Naive thymus-derived CD4-positive, alpha-beta T cell (primary cell): ENCODE measurements at regions not wholly inside any gene's neighbourhood (a gene's known extent, or its start where the extent isn't known, plus 50 kb on each side); places are given as distances from the start of the nearest gene placed in this dataset.
A peak's percentile ranks its signal among the peaks of the same experiment; 100 is the strongest.
"Not testable (repeated sequence)": the region's sequence is repeated elsewhere in the genome, so short reads cannot be mapped to it uniquely, and the experiment has no call there.

Experiments used
- ATAC-seq: fragments of 150-1000 bp; cut with Tn5 transposase; 2 replicates; pipeline ENCODE4 v1.10.0; 2021; ENCODE audit warnings: mild to moderate bottlenecking, moderate library complexity
- CTCF ChIA-PET: fragments of 350-600 bp; sonication (Branson Sonifier 250); formaldehyde crosslinking; loops from one replicate; lab custom pipeline; 2021; ENCODE audit warnings: antibody characterized with exemption; lab: Charles Lee
- POLR2A ChIA-PET: fragments of 350-600 bp; sonication (Branson Sonifier 250); formaldehyde crosslinking; loops from one replicate; lab custom pipeline; 2021; ENCODE audit warnings: antibody characterized with exemption, inconsistent platforms; lab: Charles Lee
- DNase-seq, 9 donors: peaks; one replicate each; pipeline versions ENCODE4 v3.0.0 to v3.0.0-alpha.2; 2020 to 2022; ENCODE audit warnings: mixed read lengths in 1 of 9
- H3K27ac ChIP-seq: one replicate; pipeline ENCODE4 v1.7.0; 2013; ENCODE audit warnings: mild to moderate bottlenecking, low read depth, low read length, moderate library complexity
- H3K27me3 ChIP-seq, 2 donors: one replicate each; pipeline ENCODE4 v1.7.0; 2013; ENCODE audit warnings: low read length in 2 of 2, mild to moderate bottlenecking in 2 of 2, moderate library complexity in 2 of 2; ENCODE audit not compliant: control insufficient read depth in 2 of 2, insufficient read depth in 2 of 2
- H3K36me3 ChIP-seq, 3 experiments: 1 replicate in 2 of 3; 2 replicates in 1 of 3; pipeline ENCODE4 v1.7.0; 2013; ENCODE audit warnings: low read length in 3 of 3, mild to moderate bottlenecking in 3 of 3, moderate library complexity in 1 of 3; ENCODE audit not compliant: insufficient read depth in 3 of 3, control insufficient read depth in 2 of 3
- H3K4me1 ChIP-seq, 2 donors: one replicate each; pipeline ENCODE4 v1.7.0; 2013; ENCODE audit warnings: low read length in 2 of 2, mild to moderate bottlenecking in 2 of 2, moderate library complexity in 1 of 2; ENCODE audit not compliant: control insufficient read depth in 2 of 2, insufficient read depth in 2 of 2
- H3K4me3 ChIP-seq: 2 replicates; pipeline ENCODE4 v1.7.0; 2013; ENCODE audit warnings: mild to moderate bottlenecking, low read length
- H3K9me3 ChIP-seq, 3 experiments: 1 replicate in 2 of 3; 2 replicates in 1 of 3; pipeline ENCODE4 v1.7.0; 2013; ENCODE audit warnings: low read length in 3 of 3; ENCODE audit not compliant: control insufficient read depth in 2 of 3
- H3K27ac Mint-ChIP-seq, 9 donors: one replicate each; pipeline ENCODE4 v1.8.0; 2020 to 2022; ENCODE audit warnings: mixed read lengths in 9 of 9, mild to moderate bottlenecking in 8 of 9, moderate library complexity in 5 of 9, inconsistent platforms in 2 of 9
- H3K27me3 Mint-ChIP-seq, 5 donors: one replicate each; pipeline ENCODE4 v1.8.0; 2021 to 2022; ENCODE audit warnings: mixed read lengths in 5 of 5, mild to moderate bottlenecking in 1 of 5
- H3K36me3 Mint-ChIP-seq, 5 donors: one replicate each; pipeline ENCODE4 v1.8.0; 2020 to 2022; ENCODE audit warnings: mixed read lengths in 5 of 5, mild to moderate bottlenecking in 3 of 5, inconsistent platforms in 1 of 5
- H3K4me1 Mint-ChIP-seq, 7 donors: one replicate each; pipeline ENCODE4 v1.8.0; 2020 to 2022; ENCODE audit warnings: mixed read lengths in 7 of 7, mild to moderate bottlenecking in 3 of 7, inconsistent platforms in 1 of 7
- H3K4me3 Mint-ChIP-seq, 10 donors: one replicate each; pipeline ENCODE4 v1.8.0; 2020 to 2022; ENCODE audit warnings: mild to moderate bottlenecking in 10 of 10, mixed read lengths in 10 of 10, moderate library complexity in 6 of 10, inconsistent platforms in 2 of 10
- H3K9me3 Mint-ChIP-seq, 11 donors: one replicate each; pipeline ENCODE4 v1.8.0; 2020 to 2022; ENCODE audit warnings: mixed read lengths in 11 of 11, mild to moderate bottlenecking in 4 of 11, inconsistent platforms in 1 of 11, moderate library complexity in 1 of 11
- intact Hi-C, 2 donors: fragments of 100-400 bp; cut with micrococcal nuclease; formaldehyde crosslinking; loops; one replicate each; pipeline ENCODE4 v1.15.1; 2023

GRCh38 chr3:96351598-96351997 is 462.8 kb upstream of the EPHA6 start:
- H3K4me1 ChIP-seq, H3K27ac ChIP-seq, POLR2A ChIA-PET, CTCF ChIA-PET, H3K4me1 Mint-ChIP-seq, DNase-seq, H3K36me3 Mint-ChIP-seq, H3K9me3 ChIP-seq, H3K4me3 Mint-ChIP-seq, intact Hi-C loops, H3K4me3 ChIP-seq, H3K27me3 Mint-ChIP-seq, H3K27ac Mint-ChIP-seq, ATAC-seq, H3K36me3 ChIP-seq, H3K27me3 ChIP-seq: not testable (repeated sequence)
- peaks cover 0 to 18% (median 4%) of the 10 kb centered on the region in 11 donors for H3K9me3 Mint-ChIP-seq

GRCh38 chr3:96354106-96354505 is 460.3 kb upstream of the EPHA6 start:
- no peak for ATAC-seq
- H3K9me3 Mint-ChIP-seq = peaks cover 0 to 24% (median 9%) of the 10 kb centered on the region in 11 donors
- H3K36me3 Mint-ChIP-seq = no peaks in the 10 kb centered on the region
- H3K27ac ChIP-seq = no peak overlapping the region
- H3K4me1 ChIP-seq = no peaks in the 10 kb centered on the region
- H3K9me3 ChIP-seq = no peaks in the 10 kb centered on the region
- CTCF ChIA-PET = no interaction called here
- no peaks in the 10 kb centered on the region for H3K4me1 Mint-ChIP-seq
- H3K27me3 ChIP-seq = no peaks in the 10 kb centered on the region
- H3K4me3 ChIP-seq = no peak overlapping the region
- no peak overlapping the region for H3K4me3 Mint-ChIP-seq
- POLR2A ChIA-PET = no interaction called here
- intact Hi-C loops = no loop called here
- H3K27me3 Mint-ChIP-seq = no peaks in the 10 kb centered on the region
- no peak for DNase-seq
- no peak overlapping the region for H3K27ac Mint-ChIP-seq
- no peaks in the 10 kb centered on the region for H3K36me3 ChIP-seq

GRCh38 chr3:96354742-96355141 is 459.7 kb upstream of the EPHA6 start:
- Mint-ChIP-seq H3K27me3 (no peaks in the 10 kb centered on the region), H3K9me3 (peaks cover 0 to 23% (median 9%) of the 10 kb centered on the region in 11 donors), H3K4me3 (no peak overlapping the region), H3K36me3 (no peaks in the 10 kb centered on the region), H3K27ac (no peak overlapping the region), H3K4me1 (no peaks in the 10 kb centered on the region)
- Histone ChIP-seq H3K27me3 (no peaks in the 10 kb centered on the region), H3K9me3 (no peaks in the 10 kb centered on the region), H3K4me3 (no peak overlapping the region), H3K4me1 (no peaks in the 10 kb centered on the region), H3K36me3 (no peaks in the 10 kb centered on the region), H3K27ac (no peak overlapping the region)
- DNase-seq (no peak), ATAC-seq (no peak)
- POLR2A ChIA-PET = no interaction called here
- intact Hi-C loops = no loop called here
- CTCF ChIA-PET = no interaction called here

GRCh38 chr3:96361241-96361640 is 453.2 kb upstream of the EPHA6 start:
- Histone ChIP-seq H3K9me3 (no peaks in the 10 kb centered on the region), H3K27ac (no peak overlapping the region), H3K36me3 (no peaks in the 10 kb centered on the region), H3K4me1 (no peaks in the 10 kb centered on the region), H3K27me3 (no peaks in the 10 kb centered on the region), H3K4me3 (no peak overlapping the region)
- ChIA-PET POLR2A (no interaction called here), CTCF (no interaction called here)
- Mint-ChIP-seq H3K4me1 (no peaks in the 10 kb centered on the region), H3K36me3 (no peaks in the 10 kb centered on the region), H3K4me3 (no peak overlapping the region), H3K27me3 (no peaks in the 10 kb centered on the region), H3K9me3 (peaks cover 0 to 18% (median 6%) of the 10 kb centered on the region in 11 donors), H3K27ac (no peak overlapping the region)
- DNase-seq = no peak
- no peak for ATAC-seq
- intact Hi-C loops = no loop called here

- H3K27ac ChIP-seq = no peak overlapping the region
- ATAC-seq (no peak), DNase-seq (no peak)
- H3K27me3 ChIP-seq = no peaks in the 10 kb centered on the region
- H3K36me3 ChIP-seq = no peaks in the 10 kb centered on the region
- H3K27me3 Mint-ChIP-seq = no peaks in the 10 kb centered on the region
- H3K27ac Mint-ChIP-seq = no peak overlapping the region
- H3K9me3 Mint-ChIP-seq = peaks cover 0 to 17% (median 5%) of the 10 kb centered on the region in 11 donors
- no peak overlapping the region for H3K4me3 ChIP-seq
- H3K4me3 Mint-ChIP-seq = no peak overlapping the region
- H3K4me1 ChIP-seq = no peaks in the 10 kb centered on the region
- no peaks in the 10 kb centered on the region for H3K9me3 ChIP-seq
- H3K4me1 Mint-ChIP-seq = no peaks in the 10 kb centered on the region
- intact Hi-C loops = no loop called here
- CTCF ChIA-PET = no interaction called here
- POLR2A ChIA-PET = no interaction called here
- H3K36me3 Mint-ChIP-seq = peaks cover 0 to 3% (median 0%) of the 10 kb centered on the region in 5 donors
Observed at GRCh38 chr3:96370637-96371036, 443.8 kb upstream of the EPHA6 start.

- no peak overlapping the region for H3K27ac ChIP-seq
- no peak overlapping the region for H3K4me3 ChIP-seq
- peak; percentile 10 for ATAC-seq
- Mint-ChIP-seq H3K9me3 (peaks cover 0 to 24% (median 8%) of the 10 kb centered on the region in 11 donors), H3K4me3 (no peak overlapping the region), H3K27me3 (no peaks in the 10 kb centered on the region), H3K4me1 (no peaks in the 10 kb centered on the region), H3K36me3 (no peaks in the 10 kb centered on the region), H3K27ac (no peak overlapping the region)
- ChIA-PET CTCF (no interaction called here), POLR2A (no interaction called here)
- no peaks in the 10 kb centered on the region for H3K9me3 ChIP-seq
- no peak for DNase-seq
- H3K36me3 ChIP-seq = no peaks in the 10 kb centered on the region
- H3K27me3 ChIP-seq = no peaks in the 10 kb centered on the region
- no peaks in the 10 kb centered on the region for H3K4me1 ChIP-seq
- intact Hi-C loops = no loop called here
Observed at GRCh38 chr3:96410006-96410730, 404.2 kb upstream of the EPHA6 start.

GRCh38 chr3:96416549-96417255 is 397.7 kb upstream of the EPHA6 start:
- intact Hi-C loops = no loop called here
- Histone ChIP-seq H3K4me1 (no peaks in the 10 kb centered on the region), H3K27me3 (no peaks in the 10 kb centered on the region), H3K27ac (no peak overlapping the region), H3K4me3 (no peak overlapping the region), H3K9me3 (no peaks in the 10 kb centered on the region), H3K36me3 (no peaks in the 10 kb centered on the region)
- POLR2A ChIA-PET = no interaction called here
- no peaks in the 10 kb centered on the region for H3K36me3 Mint-ChIP-seq
- DNase-seq (no peak), ATAC-seq (no peak)
- no peaks in the 10 kb centered on the region for H3K4me1 Mint-ChIP-seq
- H3K27ac Mint-ChIP-seq = no peak overlapping the region
- peaks cover 0 to 6% (median 0%) of the 10 kb centered on the region in 11 donors for H3K9me3 Mint-ChIP-seq
- H3K27me3 Mint-ChIP-seq = no peaks in the 10 kb centered on the region
- CTCF ChIA-PET = no interaction called here
- no peak overlapping the region for H3K4me3 Mint-ChIP-seq
